HPDE6-E6E7 (cell line): ENCODE measurements at regions not wholly inside any gene's neighbourhood (a gene's known extent, or its start where the extent isn't known, plus 50 kb on each side); places are given as distances from the start of the nearest gene placed in this dataset.

Experiments
- DNase-seq: peaks from one replicate; pipeline ENCODE4 v3.0.0; 2011; ENCODE audit warnings: missing footprints; ENCODE audit errors: extremely low spot score

- no peak for DNase-seq
These were observed 259.6 kb upstream of the SLITRK3 start for GRCh38 chr3:165455793-165456192.

- DNase-seq = no peak
These were observed 259.2 kb upstream of the SLITRK3 start for GRCh38 chr3:165455360-165455759.

- DNase-seq = no peak
These were observed 255.3 kb upstream of the SLITRK3 start for GRCh38 chr3:165451371-165452070.

- no peak for DNase-seq
These were observed 250.4 kb upstream of the SLITRK3 start for GRCh38 chr3:165446555-165446954.

GRCh38 chr3:165444745-165445144 lies 248.6 kb upstream of the SLITRK3 start:
- no peak for DNase-seq

- DNase-seq = no peak
These were observed 247.5 kb upstream of the SLITRK3 start for GRCh38 chr3:165443664-165444063.

GRCh38 chr3:165442061-165442460 lies 245.9 kb upstream of the SLITRK3 start:
- no peak for DNase-seq

- no peak for DNase-seq
These were observed 244.2 kb upstream of the SLITRK3 start for GRCh38 chr3:165440380-165440779.

- DNase-seq = no peak
These were observed 243.6 kb upstream of the SLITRK3 start for GRCh38 chr3:165439765-165440164.

GRCh38 chr3:165434516-165434915 lies 238.3 kb upstream of the SLITRK3 start:
- DNase-seq = no peak

GRCh38 chr3:165406425-165406824 lies 210.2 kb upstream of the SLITRK3 start:
- DNase-seq = peak; percentile 25

- no peak for DNase-seq
These were observed 208.3 kb upstream of the SLITRK3 start for GRCh38 chr3:165404357-165405027.

GRCh38 chr3:165403666-165404065 lies 207.5 kb upstream of the SLITRK3 start:
- no peak for DNase-seq

- no peak for DNase-seq
These were observed 199.0 kb upstream of the SLITRK3 start for GRCh38 chr3:165395188-165395587.

- no peak for DNase-seq
These were observed 197.3 kb upstream of the SLITRK3 start for GRCh38 chr3:165393461-165393860.

- no peak for DNase-seq
These were observed 194.0 kb upstream of the SLITRK3 start for GRCh38 chr3:165390166-165390565.

GRCh38 chr3:165389653-165390052 lies 193.5 kb upstream of the SLITRK3 start:
- DNase-seq = no peak

- no peak for DNase-seq
These were observed 192.9 kb upstream of the SLITRK3 start for GRCh38 chr3:165389064-165389463.

GRCh38 chr3:165383381-165383780 lies 187.2 kb upstream of the SLITRK3 start:
- peak; percentile 9 for DNase-seq

- no peak for DNase-seq
These were observed 186.5 kb upstream of the SLITRK3 start for GRCh38 chr3:165382672-165383071.

- DNase-seq = no peak
These were observed 182.6 kb upstream of the SLITRK3 start for GRCh38 chr3:165378761-165379160.

- no peak for DNase-seq
These were observed 162.8 kb upstream of the SLITRK3 start for GRCh38 chr3:165359005-165359404.

GRCh38 chr3:165355316-165355715 lies 159.1 kb upstream of the SLITRK3 start:
- no peak for DNase-seq

- no peak for DNase-seq
These were observed 151.3 kb upstream of the SLITRK3 start for GRCh38 chr3:165347526-165347925.
